ENCODE measurements at regions not wholly inside any gene's neighbourhood (a gene's known extent, or its start where the extent isn't known, plus 50 kb on each side); places are given as distances from the start of the nearest gene placed in this dataset.
"Not testable (repeated sequence)": the region's sequence is repeated elsewhere in the genome, so short reads cannot be mapped to it uniquely, and the experiment has no call there.

GRCh38 chr6:156589281-156589680 lies 187.9 kb upstream of the ARID1B start:
- WGBS, 4 donors, result 65 to 96% (median 73%) methylated on average over 1 of the region's 1 CpG
- TF ChIP-seq POLR2A (IDR thresholded peaks at IDR 0.05) (no peak), CTCF (IDR thresholded peaks at IDR 0.05) (no peak)
- Histone ChIP-seq H3K9me3 (replicated peaks in 1 of 3) (no peaks in the 10 kb centered on the region), H3K36me3 (replicated peaks in 1 of 2) (no peaks in the 10 kb centered on the region), H3K27me3 (no peaks in the 10 kb centered on the region), H3K4me3 (no peak overlapping the region), H3K4me1 (replicated peaks in 1 of 2) (no peaks in the 10 kb centered on the region), H3K27ac (no peak overlapping the region)
- no peak for DNase-seq
- intact Hi-C loops (cut with DNase I), result no loop called here

GRCh38 chr6:156587751-156588301 lies 189.4 kb upstream of the ARID1B start:
- Histone ChIP-seq H3K4me1 (replicated peaks in 1 of 2) (no peaks in the 10 kb centered on the region), H3K27ac (no peak overlapping the region), H3K27me3 (no peaks in the 10 kb centered on the region), H3K9me3 (replicated peaks in 1 of 3) (no peaks in the 10 kb centered on the region), H3K36me3 (replicated peaks in 1 of 2) (no peaks in the 10 kb centered on the region), H3K4me3 (no peak overlapping the region)
- intact Hi-C loops (cut with DNase I), result no loop called here
- DNase-seq, result no peak
- 85 to 90% (median 86%) methylated on average over 3 of the region's 3 CpGs for WGBS, 4 donors
- no peak for TF ChIP-seq CTCF (IDR thresholded peaks at IDR 0.05)
- no peak for TF ChIP-seq POLR2A (IDR thresholded peaks at IDR 0.05)

GRCh38 chr6:156587071-156587470 lies 190.1 kb upstream of the ARID1B start:
- Histone ChIP-seq H3K9me3 (replicated peaks in 1 of 3) (no peaks in the 10 kb centered on the region), H3K4me3 (no peak overlapping the region), H3K27ac (no peak overlapping the region), H3K36me3 (replicated peaks in 1 of 2) (no peaks in the 10 kb centered on the region), H3K27me3 (no peaks in the 10 kb centered on the region), H3K4me1 (replicated peaks in 1 of 2) (no peaks in the 10 kb centered on the region)
- no peak for DNase-seq
- intact Hi-C loops (cut with DNase I), result no loop called here
- TF ChIP-seq POLR2A (IDR thresholded peaks at IDR 0.05), result no peak
- TF ChIP-seq CTCF (IDR thresholded peaks at IDR 0.05), result no peak

GRCh38 chr6:156585859-156586258 lies 191.3 kb upstream of the ARID1B start:
- WGBS, 4 donors, result 49 to 78% (median 60%) methylated on average over 3 of the region's 3 CpGs
- H3K36me3 ChIP-seq (replicated peaks in 1 of 2), result no peaks in the 10 kb centered on the region
- no peaks in the 10 kb centered on the region for H3K27me3 ChIP-seq
- no peak for TF ChIP-seq POLR2A (IDR thresholded peaks at IDR 0.05)
- no peak for TF ChIP-seq CTCF (IDR thresholded peaks at IDR 0.05)
- intact Hi-C loops (cut with DNase I), result no loop called here
- H3K9me3 ChIP-seq (replicated peaks in 1 of 3), result no peaks in the 10 kb centered on the region
- no peaks in the 10 kb centered on the region for H3K4me1 ChIP-seq (replicated peaks in 1 of 2)
- DNase-seq, result no peak
- H3K27ac ChIP-seq, result no peak overlapping the region
- H3K4me3 ChIP-seq, result no peak overlapping the region

GRCh38 chr6:156584121-156584520 lies 193.1 kb upstream of the ARID1B start:
- H3K27ac ChIP-seq; H3K9me3 ChIP-seq (replicated peaks in 1 of 3); DNase-seq; H3K4me1 ChIP-seq (replicated peaks in 1 of 2); intact Hi-C loops (cut with DNase I); H3K4me3 ChIP-seq; H3K36me3 ChIP-seq (replicated peaks in 1 of 2); H3K27me3 ChIP-seq: not testable (repeated sequence)
- WGBS, 4 donors, result 36 to 65% (median 38%) methylated on average over 4 of the region's 4 CpGs
